ENCODE measurements at regions not wholly inside any gene's neighbourhood (a gene's known extent, or its start where the extent isn't known, plus 50 kb on each side); places are given as distances from the start of the nearest gene placed in this dataset.

DNA sequence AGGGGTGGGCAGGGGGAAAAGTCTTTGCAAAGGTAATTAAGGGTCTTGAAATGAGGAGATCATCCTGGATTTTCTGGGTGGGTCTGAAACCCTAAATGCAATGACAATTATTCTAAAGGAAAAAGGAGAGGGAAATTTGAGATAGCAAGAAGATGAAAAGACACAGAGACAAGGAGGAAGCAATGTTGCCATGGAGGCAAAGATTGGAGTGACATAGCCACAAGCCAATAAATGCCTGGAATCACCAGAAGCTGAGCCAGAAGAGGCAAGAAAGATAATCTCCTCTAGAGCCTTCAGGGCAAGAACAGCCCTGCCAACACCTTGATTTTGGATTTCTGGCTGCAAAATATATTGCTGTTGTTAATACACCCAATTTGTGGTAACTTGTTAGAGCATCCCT is 1246.3 kb upstream of the PIK3C3 start:
- Histone ChIP-seq H3K36me3 (replicated peaks; ENCODE audit: control insufficient read depth, insufficient read depth, low read length) (no peaks in the 10 kb centered on the region), H3K4me3 (ENCODE audit: insufficient read depth, low read depth, low read length) (no peak overlapping the region), H3K27me3 (ENCODE audit: control insufficient read depth, insufficient read depth, low read length) (no peaks in the 10 kb centered on the region)
- no peak for DNase-seq

- H3K27me3 ChIP-seq (ENCODE audit: control insufficient read depth, insufficient read depth, low read length): no peaks in the 10 kb centered on the region
- no peak for DNase-seq
- H3K36me3 ChIP-seq (replicated peaks; ENCODE audit: control insufficient read depth, insufficient read depth, low read length): no peaks in the 10 kb centered on the region
- H3K4me3 ChIP-seq (ENCODE audit: insufficient read depth, low read depth, low read length): no peak overlapping the region
Measured at GRCh38 chr18:40707797-40708196, 1247.2 kb upstream of the PIK3C3 start.

DNA sequence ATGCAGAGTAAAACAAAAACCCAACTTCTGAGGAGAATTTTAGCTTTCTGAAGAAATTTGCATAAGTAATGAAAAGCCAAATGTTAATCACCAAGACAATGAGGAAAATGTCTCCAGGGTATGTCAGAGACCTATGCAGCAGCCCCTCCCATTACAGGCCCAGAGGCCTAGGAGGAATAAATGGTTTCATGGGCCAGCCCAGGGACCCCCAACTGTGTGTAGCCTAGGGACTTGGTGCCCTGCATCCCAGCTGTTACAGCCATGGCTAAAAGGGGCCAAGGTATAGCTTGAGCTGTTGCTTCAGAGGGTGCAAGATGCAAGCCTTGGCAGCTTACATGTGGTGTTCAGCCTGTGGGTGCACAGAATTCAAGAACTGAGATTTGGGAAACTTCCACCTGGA is 1256.9 kb upstream of the PIK3C3 start:
- no peaks in the 10 kb centered on the region for H3K36me3 ChIP-seq (replicated peaks; ENCODE audit: control insufficient read depth, insufficient read depth, low read length)
- no peaks in the 10 kb centered on the region for H3K27me3 ChIP-seq (ENCODE audit: control insufficient read depth, insufficient read depth, low read length)
- DNase-seq: no peak
- H3K4me3 ChIP-seq (ENCODE audit: insufficient read depth, low read depth, low read length): no peak overlapping the region

DNA sequence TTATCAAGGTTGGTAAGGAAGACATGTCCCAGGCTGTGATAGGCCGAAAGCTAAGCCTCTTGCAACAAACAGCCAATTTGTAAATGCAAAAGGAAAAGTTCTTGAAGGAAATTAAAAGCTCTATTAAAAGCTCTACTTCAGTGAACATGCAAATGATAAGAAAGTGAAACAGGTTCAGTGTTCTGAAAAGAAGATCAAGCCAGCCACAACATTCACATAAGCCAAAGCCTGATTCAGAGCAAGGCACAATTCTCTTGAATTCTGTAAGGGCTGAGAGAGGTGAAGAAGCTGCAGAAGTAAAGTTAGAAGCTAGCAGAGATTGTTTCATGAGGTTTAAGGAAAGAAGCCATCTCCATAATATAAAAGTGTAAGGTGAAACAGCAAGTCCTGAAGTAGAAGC is 1259.5 kb upstream of the PIK3C3 start:
- no peak for DNase-seq
- no peaks in the 10 kb centered on the region for H3K36me3 ChIP-seq (replicated peaks; ENCODE audit: control insufficient read depth, insufficient read depth, low read length)
- H3K4me3 ChIP-seq (ENCODE audit: insufficient read depth, low read depth, low read length): no peak overlapping the region
- H3K27me3 ChIP-seq (ENCODE audit: control insufficient read depth, insufficient read depth, low read length): no peaks in the 10 kb centered on the region

GRCh38 chr18:40692871-40693270 is 1262.2 kb upstream of the PIK3C3 start:
- Histone ChIP-seq H3K4me3 (ENCODE audit: insufficient read depth, low read depth, low read length) (no peak overlapping the region), H3K27me3 (ENCODE audit: control insufficient read depth, insufficient read depth, low read length) (no peaks in the 10 kb centered on the region), H3K36me3 (replicated peaks; ENCODE audit: control insufficient read depth, insufficient read depth, low read length) (no peaks in the 10 kb centered on the region)
- DNase-seq: no peak

GRCh38 chr18:40690062-40690461 is 1265.0 kb upstream of the PIK3C3 start:
- DNase-seq: no peak
- Histone ChIP-seq H3K27me3 (ENCODE audit: control insufficient read depth, insufficient read depth, low read length) (no peaks in the 10 kb centered on the region), H3K4me3 (ENCODE audit: insufficient read depth, low read depth, low read length) (no peak overlapping the region)

GRCh38 chr18:40687399-40687798 is 1267.6 kb upstream of the PIK3C3 start:
- H3K4me3 ChIP-seq (ENCODE audit: insufficient read depth, low read depth, low read length): no peak overlapping the region
- H3K27me3 ChIP-seq (ENCODE audit: control insufficient read depth, insufficient read depth, low read length): no peaks in the 10 kb centered on the region
- no peak for DNase-seq
- H3K36me3 ChIP-seq (replicated peaks; ENCODE audit: control insufficient read depth, insufficient read depth, low read length): no peaks in the 10 kb centered on the region

More at GRCh38 chr18:40690062-40690461, 1265.0 kb upstream of the PIK3C3 start:
- H3K36me3 ChIP-seq (replicated peaks; ENCODE audit: control insufficient read depth, insufficient read depth, low read length): no peaks in the 10 kb centered on the region

- Histone ChIP-seq H3K36me3 (replicated peaks; ENCODE audit: control insufficient read depth, insufficient read depth, low read length) (no peaks in the 10 kb centered on the region), H3K27me3 (ENCODE audit: control insufficient read depth, insufficient read depth, low read length) (no peaks in the 10 kb centered on the region), H3K4me3 (ENCODE audit: insufficient read depth, low read depth, low read length) (no peak overlapping the region)
- DNase-seq: no peak
Measured at GRCh38 chr18:40686836-40687235, 1268.2 kb upstream of the PIK3C3 start.

- Histone ChIP-seq H3K4me3 (ENCODE audit: insufficient read depth, low read depth, low read length) (no peak overlapping the region), H3K27me3 (ENCODE audit: control insufficient read depth, insufficient read depth, low read length) (no peaks in the 10 kb centered on the region)
Measured at GRCh38 chr18:40685219-40685618, 1269.8 kb upstream of the PIK3C3 start.

DNA sequence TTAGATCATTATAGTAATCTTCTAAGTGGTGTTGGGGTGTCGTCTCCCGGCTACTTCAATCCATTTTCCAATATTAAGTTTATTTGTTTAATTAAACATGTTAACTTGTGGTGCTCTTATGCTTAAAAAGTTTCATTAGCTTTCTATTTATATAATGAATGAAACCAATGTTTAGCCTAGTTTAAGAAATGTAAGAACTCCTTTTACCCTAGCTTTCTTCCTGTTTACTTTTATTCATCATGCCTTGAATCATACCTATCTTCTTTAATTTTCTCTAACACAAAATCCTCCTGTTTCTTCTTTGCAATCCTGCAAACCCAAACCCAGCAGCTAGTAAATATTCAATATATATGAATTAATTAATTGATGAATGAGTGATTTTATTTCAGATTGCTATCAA is 1276.7 kb upstream of the PIK3C3 start:
- Histone ChIP-seq H3K27me3 (ENCODE audit: control insufficient read depth, insufficient read depth, low read length) (no peaks in the 10 kb centered on the region), H3K36me3 (replicated peaks; ENCODE audit: control insufficient read depth, insufficient read depth, low read length) (no peaks in the 10 kb centered on the region), H3K4me3 (ENCODE audit: insufficient read depth, low read depth, low read length) (no peak overlapping the region)
- no peak for DNase-seq

More at GRCh38 chr18:40685219-40685618, 1269.8 kb upstream of the PIK3C3 start:
- H3K36me3 ChIP-seq (replicated peaks; ENCODE audit: control insufficient read depth, insufficient read depth, low read length): no peaks in the 10 kb centered on the region
- DNase-seq: no peak

DNA sequence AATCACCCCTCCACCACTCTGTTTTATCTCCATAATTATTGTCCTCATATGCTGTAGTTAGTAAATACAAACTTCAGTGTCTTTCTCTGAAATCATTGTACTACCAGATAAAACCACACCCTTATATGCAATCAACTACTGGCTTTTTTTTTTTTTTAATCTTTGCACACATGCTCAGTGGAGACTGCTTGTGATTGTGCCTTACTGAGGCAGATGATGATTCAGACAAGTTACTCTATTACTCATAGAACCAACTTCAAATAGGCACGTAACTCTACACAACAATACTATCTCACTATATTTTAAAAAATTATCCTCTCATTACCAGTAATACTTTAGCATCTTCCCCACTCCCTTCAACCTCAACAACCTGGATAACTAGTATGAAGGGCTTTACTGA is 1278.4 kb upstream of the PIK3C3 start:
- Histone ChIP-seq H3K27me3 (ENCODE audit: control insufficient read depth, insufficient read depth, low read length) (no peaks in the 10 kb centered on the region), H3K36me3 (replicated peaks; ENCODE audit: control insufficient read depth, insufficient read depth, low read length) (no peaks in the 10 kb centered on the region), H3K4me3 (ENCODE audit: insufficient read depth, low read depth, low read length) (no peak overlapping the region)
- DNase-seq: no peak

GRCh38 chr18:40673150-40673549 is 1281.9 kb upstream of the PIK3C3 start:
- Histone ChIP-seq H3K36me3 (replicated peaks; ENCODE audit: control insufficient read depth, insufficient read depth, low read length) (no peaks in the 10 kb centered on the region), H3K4me3 (ENCODE audit: insufficient read depth, low read depth, low read length) (no peak overlapping the region), H3K27me3 (ENCODE audit: control insufficient read depth, insufficient read depth, low read length) (no peaks in the 10 kb centered on the region)
- no peak for DNase-seq

- DNase-seq: peak; percentile 2
Measured at GRCh38 chr18:40672590-40672989, 1282.4 kb upstream of the PIK3C3 start.

DNA sequence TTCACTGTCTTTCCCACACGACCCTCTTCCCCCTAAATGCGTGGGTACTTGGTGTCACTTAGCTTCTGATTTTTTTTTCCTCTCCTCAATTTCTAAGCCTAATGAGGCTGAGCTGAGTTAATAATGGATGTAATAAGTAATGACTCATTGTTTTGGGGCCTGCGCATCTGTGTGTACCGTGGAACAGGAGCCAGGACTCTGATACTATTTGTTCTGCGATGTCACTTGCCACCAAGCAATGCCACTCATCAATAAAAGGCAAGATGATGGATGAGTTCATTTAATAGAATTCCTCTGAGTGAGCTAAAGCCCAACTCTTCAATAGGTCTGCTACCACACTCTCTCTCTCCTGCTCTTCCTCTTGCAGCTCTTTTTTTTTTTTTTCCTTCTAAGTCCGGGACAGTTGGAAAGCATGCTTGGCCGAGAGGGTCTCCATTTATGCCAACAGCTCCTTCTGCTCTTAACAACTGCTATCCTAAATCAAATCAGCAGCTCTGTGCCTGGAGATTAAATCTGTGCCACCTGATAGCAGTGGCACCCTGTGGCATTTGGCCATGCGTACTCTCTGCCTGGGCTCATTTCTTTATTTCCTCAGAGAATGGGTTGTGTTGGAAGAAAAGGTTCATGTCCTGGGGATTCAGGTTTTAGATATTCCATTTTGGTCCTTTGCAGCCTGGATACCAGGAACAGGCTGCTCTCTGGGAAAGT is 1284.2 kb upstream of the PIK3C3 start:
- Histone ChIP-seq H3K27me3 (ENCODE audit: control insufficient read depth, insufficient read depth, low read length) (no peaks in the 10 kb centered on the region), H3K4me3 (ENCODE audit: insufficient read depth, low read depth, low read length) (no peak overlapping the region), H3K36me3 (replicated peaks; ENCODE audit: control insufficient read depth, insufficient read depth, low read length) (no peaks in the 10 kb centered on the region)
- DNase-seq: no peak

More at GRCh38 chr18:40672590-40672989, 1282.4 kb upstream of the PIK3C3 start:
- no peaks in the 10 kb centered on the region for H3K36me3 ChIP-seq (replicated peaks; ENCODE audit: control insufficient read depth, insufficient read depth, low read length)
- no peak overlapping the region for H3K4me3 ChIP-seq (ENCODE audit: insufficient read depth, low read depth, low read length)
- no peaks in the 10 kb centered on the region for H3K27me3 ChIP-seq (ENCODE audit: control insufficient read depth, insufficient read depth, low read length)

DNA sequence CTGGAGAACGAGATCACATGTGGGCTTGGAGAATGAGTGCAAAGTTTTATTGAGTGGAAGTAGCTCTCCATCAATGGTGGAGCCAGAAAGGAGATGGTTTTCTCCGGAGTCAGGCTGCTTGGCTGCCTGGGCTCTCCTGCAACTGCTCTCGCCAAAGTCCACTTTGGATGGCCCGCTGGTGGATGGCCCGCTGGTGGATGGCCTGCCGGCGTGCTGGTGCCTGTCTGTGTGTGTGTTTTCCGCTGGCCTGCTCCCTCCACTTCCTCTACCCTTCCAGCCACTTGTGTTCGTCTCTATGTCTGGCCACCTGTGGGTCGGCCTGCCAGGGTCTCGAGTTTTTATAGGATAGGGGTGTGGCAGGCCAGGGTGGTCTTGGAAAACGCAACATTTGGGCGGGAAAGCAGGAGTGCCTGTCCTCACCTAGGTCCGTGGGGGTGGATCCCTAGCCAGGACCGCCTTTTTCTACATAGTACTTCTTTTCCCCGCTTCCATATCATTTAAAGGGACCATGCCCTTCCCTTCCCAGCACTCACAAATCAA is 1292.1 kb upstream of the PIK3C3 start:
- H3K4me3 ChIP-seq (ENCODE audit: insufficient read depth, low read depth, low read length): no peak overlapping the region
- H3K27me3 ChIP-seq (ENCODE audit: control insufficient read depth, insufficient read depth, low read length): no peaks in the 10 kb centered on the region
- H3K36me3 ChIP-seq (replicated peaks; ENCODE audit: control insufficient read depth, insufficient read depth, low read length): no peaks in the 10 kb centered on the region
- DNase-seq: no peak
